C4-2B (cell line): ENCODE measurements at regions not wholly inside any gene's neighbourhood (a gene's known extent, or its start where the extent isn't known, plus 50 kb on each side); places are given as distances from the start of the nearest gene placed in this dataset.

ENCODE experiments used
- H3K27ac ChIP-seq: fragments of 450-650 bp; 2 replicates; pipeline ENCODE4 v1.5.1; 2017
- CTCF ChIP-seq: fragments of 450-650 bp; conservative IDR thresholded peaks from 2 replicates; pipeline ENCODE4 v1.5.1; 2017; ENCODE audit warnings: mild to moderate bottlenecking
- ZFX ChIP-seq: fragments of 450-650 bp; IDR thresholded peaks from 2 replicates; pipeline ENCODE4 v1.6.1; 2017

GRCh38 chr14:34009956-34010355 lies 59.1 kb upstream of the EGLN3 start:
- H3K27ac ChIP-seq, result no peak overlapping the region
- no peak for TF ChIP-seq CTCF
- no peak for TF ChIP-seq ZFX

GRCh38 chr14:34007902-34008301 lies 57.0 kb upstream of the EGLN3 start:
- TF ChIP-seq CTCF (no peak), ZFX (no peak)
- H3K27ac ChIP-seq, result no peak overlapping the region

- TF ChIP-seq CTCF, result no peak
- H3K27ac ChIP-seq, result no peak overlapping the region
Observed at GRCh38 chr14:34005901-34006300, 55.0 kb upstream of the EGLN3 start.

- TF ChIP-seq CTCF (no peak), ZFX (no peak)
Observed at GRCh38 chr14:34004881-34005280, 54.0 kb upstream of the EGLN3 start.

GRCh38 chr14:34003691-34004090 lies 52.8 kb upstream of the EGLN3 start:
- TF ChIP-seq CTCF (no peak), ZFX (no peak)
- no peak overlapping the region for H3K27ac ChIP-seq

More at GRCh38 chr14:34004881-34005280, 54.0 kb upstream of the EGLN3 start:
- H3K27ac ChIP-seq, result no peak overlapping the region

GRCh38 chr14:34003082-34003668 lies 52.3 kb upstream of the EGLN3 start:
- no peak overlapping the region for H3K27ac ChIP-seq
- no peak for TF ChIP-seq CTCF
- no peak for TF ChIP-seq ZFX
